Neural cell (in vitro differentiated cells): ENCODE measurements at regions not wholly inside any gene's neighbourhood (a gene's known extent, or its start where the extent isn't known, plus 50 kb on each side); places are given as distances from the start of the nearest gene placed in this dataset.

ENCODE experiments used
- H2AFZ ChIP-seq: fragments of 200-600, 300-800 bp; sonication (generic), shearing (Covaris generic); 2 replicates; pipeline ENCODE4 v1.6.0; 2014; ENCODE audit warnings: low read depth, mild to moderate bottlenecking, antibody characterized with exemption, low read length, moderate library complexity
- H3F3A ChIP-seq: fragments of 200-600 bp; shearing (Covaris generic); 2 replicates; pipeline ENCODE4 v1.6.1; 2016; ENCODE audit warnings: mild to moderate bottlenecking, moderate library complexity, mixed read lengths, antibody characterized with exemption, low read length; ENCODE audit not compliant: insufficient read depth, poor library complexity, severe bottlenecking
- H3K27ac ChIP-seq: fragments of 200-600, 300-800 bp; sonication (generic), shearing (Covaris generic); 2 replicates; pipeline ENCODE4 v1.5.1; 2014; ENCODE audit warnings: mild to moderate bottlenecking, low read length, moderate library complexity
- H3K27me3 ChIP-seq: fragments of 300-800, 200-600 bp; sonication (generic), shearing (Covaris generic); 2 replicates; pipeline ENCODE4 v1.6.0; 2014; ENCODE audit warnings: mild to moderate bottlenecking, low read depth, low read length, moderate library complexity; ENCODE audit not compliant: insufficient read depth
- H3K36me3 ChIP-seq: fragments of 300-800, 200-600 bp; sonication (generic), shearing (Covaris generic); 2 replicates; pipeline ENCODE4 v1.5.1; 2014; ENCODE audit warnings: mild to moderate bottlenecking, antibody characterized with exemption, low read length, moderate library complexity; ENCODE audit not compliant: insufficient read depth
- H3K4me2 ChIP-seq: fragments of 300-800, 200-600 bp; sonication (generic), shearing (Covaris generic); 2 replicates; pipeline ENCODE4 v1.6.0; 2014; ENCODE audit warnings: mild to moderate bottlenecking, low read length
- H3K4me3 ChIP-seq: fragments of 300-800, 200-600 bp; sonication (generic), shearing (Covaris generic); 2 replicates; pipeline ENCODE4 v1.5.1; 2014; ENCODE audit warnings: mild to moderate bottlenecking, low read length, moderate library complexity
- H3K79me2 ChIP-seq: fragments of 200-600 bp; shearing (Covaris generic); replicated peaks from 2 replicates; pipeline ENCODE4 v1.6.0; 2014; ENCODE audit warnings: mild to moderate bottlenecking, low read length, moderate library complexity; ENCODE audit not compliant: insufficient read depth
- H3K9ac ChIP-seq: fragments of 300-800, 200-600 bp; sonication (generic), shearing (Covaris generic); 2 replicates; pipeline ENCODE4 v1.6.1; 2016; ENCODE audit warnings: mild to moderate bottlenecking, low read length, mixed read lengths
- H3K9me2 ChIP-seq: fragments of 200-600 bp; shearing (Covaris generic); 2 replicates; pipeline ENCODE4 v1.6.1; 2016; ENCODE audit warnings: mild to moderate bottlenecking, low read length, mixed read lengths; ENCODE audit not compliant: insufficient read depth
- H3K9me3 ChIP-seq: fragments of 200-600, 300-800 bp; sonication (generic), shearing (Covaris generic); 2 replicates; pipeline ENCODE4 v1.6.1; 2016; ENCODE audit warnings: mild to moderate bottlenecking, mixed run types, low read length, moderate library complexity, mixed read lengths
- H4K20me1 ChIP-seq: fragments of 200-600 bp; shearing (Covaris generic); 2 replicates; pipeline ENCODE4 v1.6.1; 2016; ENCODE audit warnings: mild to moderate bottlenecking, mixed run types; ENCODE audit not compliant: insufficient read depth
- EP300 ChIP-seq: fragments of 450-650 bp; conservative IDR thresholded peaks from 2 replicates; pipeline ENCODE4 v1.6.1; 2014; ENCODE audit warnings: antibody characterized with exemption, mild to moderate bottlenecking, moderate library complexity; ENCODE audit not compliant: poor library complexity, severe bottlenecking
- EZH2 ChIP-seq: fragments of 200-600, 300-800 bp; shearing (Covaris generic), sonication (generic); IDR thresholded peaks from 2 replicates; pipeline ENCODE4 v1.6.1; 2014; ENCODE audit warnings: antibody characterized with exemption, low read length, borderline replicate concordance, mild to moderate bottlenecking; ENCODE audit not compliant: insufficient read depth, poor library complexity, severe bottlenecking
- MXI1 ChIP-seq: fragments of 450-650 bp; conservative IDR thresholded peaks from 2 replicates; pipeline ENCODE4 v1.6.1; 2014; ENCODE audit warnings: antibody characterized with exemption, mild to moderate bottlenecking; ENCODE audit not compliant: poor library complexity, severe bottlenecking
- POLR2AphosphoS5 ChIP-seq: IDR thresholded peaks from 2 replicates; pipeline ENCODE4 v1.6.1; 2012
- RAD21 ChIP-seq: fragments of 450-650 bp; conservative IDR thresholded peaks from 2 replicates; pipeline ENCODE4 v1.6.1; 2014; ENCODE audit warnings: antibody characterized with exemption, mild to moderate bottlenecking, moderate library complexity
- REST ChIP-seq: IDR thresholded peaks from 2 replicates; pipeline ENCODE4 v1.6.1; 2012; ENCODE audit warnings: borderline replicate concordance
- SMC3 ChIP-seq: fragments of 450-650 bp; conservative IDR thresholded peaks from 2 replicates; pipeline ENCODE4 v1.6.1; 2014; ENCODE audit warnings: antibody characterized with exemption, mild to moderate bottlenecking, moderate library complexity; ENCODE audit not compliant: poor library complexity
- TAF1 ChIP-seq: IDR thresholded peaks from 2 replicates; pipeline ENCODE4 v1.6.1; 2012; ENCODE audit warnings: low read depth
- TF ChIP-seq, protein P1 (sequence below): fragments of 450-650 bp; IDR thresholded peaks from 2 replicates; pipeline ENCODE4 v1.5.1; 2014; ENCODE audit warnings: antibody characterized with exemption, mild to moderate bottlenecking, moderate library complexity; ENCODE audit not compliant: poor library complexity, severe bottlenecking

GRCh38 chr13:80039000-80039399 lies 301.9 kb downstream of the SPRY2 start:
- H3K27ac ChIP-seq: no peak overlapping the region
- no peaks in the 10 kb centered on the region for H3K27me3 ChIP-seq
- H3F3A ChIP-seq: no peaks in the 10 kb centered on the region
- no peaks in the 10 kb centered on the region for H4K20me1 ChIP-seq
- no peaks in the 10 kb centered on the region for H3K9me2 ChIP-seq
- H2AFZ ChIP-seq: no peak overlapping the region
- no peaks in the 10 kb centered on the region for H3K9me3 ChIP-seq
- no peaks in the 10 kb centered on the region for H3K79me2 ChIP-seq
- no peak overlapping the region for H3K4me3 ChIP-seq
- no peak overlapping the region for H3K4me2 ChIP-seq
- TF ChIP-seq TAF1 (no peak), EZH2 (no peak), EP300 (no peak), REST (no peak), RAD21 (no peak), SMC3 (no peak), POLR2AphosphoS5 (no peak), MXI1 (no peak)
- TF ChIP-seq, protein P1, sequence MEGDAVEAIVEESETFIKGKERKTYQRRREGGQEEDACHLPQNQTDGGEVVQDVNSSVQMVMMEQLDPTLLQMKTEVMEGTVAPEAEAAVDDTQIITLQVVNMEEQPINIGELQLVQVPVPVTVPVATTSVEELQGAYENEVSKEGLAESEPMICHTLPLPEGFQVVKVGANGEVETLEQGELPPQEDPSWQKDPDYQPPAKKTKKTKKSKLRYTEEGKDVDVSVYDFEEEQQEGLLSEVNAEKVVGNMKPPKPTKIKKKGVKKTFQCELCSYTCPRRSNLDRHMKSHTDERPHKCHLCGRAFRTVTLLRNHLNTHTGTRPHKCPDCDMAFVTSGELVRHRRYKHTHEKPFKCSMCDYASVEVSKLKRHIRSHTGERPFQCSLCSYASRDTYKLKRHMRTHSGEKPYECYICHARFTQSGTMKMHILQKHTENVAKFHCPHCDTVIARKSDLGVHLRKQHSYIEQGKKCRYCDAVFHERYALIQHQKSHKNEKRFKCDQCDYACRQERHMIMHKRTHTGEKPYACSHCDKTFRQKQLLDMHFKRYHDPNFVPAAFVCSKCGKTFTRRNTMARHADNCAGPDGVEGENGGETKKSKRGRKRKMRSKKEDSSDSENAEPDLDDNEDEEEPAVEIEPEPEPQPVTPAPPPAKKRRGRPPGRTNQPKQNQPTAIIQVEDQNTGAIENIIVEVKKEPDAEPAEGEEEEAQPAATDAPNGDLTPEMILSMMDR: no peak
- no peaks in the 10 kb centered on the region for H3K36me3 ChIP-seq
- H3K9ac ChIP-seq: no peak overlapping the region

DNA sequence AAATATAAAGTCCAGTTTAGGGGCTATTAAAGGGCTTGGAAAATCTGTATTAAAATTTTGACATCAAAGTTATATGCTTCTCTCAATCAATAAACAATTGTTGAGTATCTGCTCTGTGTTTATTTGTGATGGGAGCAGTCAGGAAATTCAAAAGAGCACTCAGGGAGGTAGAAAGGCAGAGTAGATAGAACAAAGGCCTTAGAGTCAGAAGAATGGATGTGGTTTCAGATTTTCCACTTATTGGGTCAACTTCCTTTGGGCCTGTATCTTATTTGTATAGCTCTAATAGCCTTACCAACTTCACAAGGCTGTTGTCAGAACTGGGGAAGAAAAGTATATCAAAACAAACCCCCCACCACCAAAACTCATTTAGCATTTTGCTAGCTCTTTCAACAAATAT lies 302.6 kb downstream of the SPRY2 start:
- H3K9me3 ChIP-seq: no peaks in the 10 kb centered on the region
- no peaks in the 10 kb centered on the region for H3F3A ChIP-seq
- no peaks in the 10 kb centered on the region for H3K9me2 ChIP-seq
- TF ChIP-seq, protein P1: no peak
- TF ChIP-seq MXI1 (no peak), POLR2AphosphoS5 (no peak), REST (no peak), EP300 (no peak), EZH2 (no peak), SMC3 (no peak), TAF1 (no peak), RAD21 (no peak)
- H4K20me1 ChIP-seq: no peaks in the 10 kb centered on the region
- H3K4me2 ChIP-seq: no peak overlapping the region
- H3K9ac ChIP-seq: no peak overlapping the region
- no peak overlapping the region for H3K4me3 ChIP-seq
- H3K79me2 ChIP-seq: no peaks in the 10 kb centered on the region
- H2AFZ ChIP-seq: no peak overlapping the region
- H3K27me3 ChIP-seq: no peaks in the 10 kb centered on the region
- no peaks in the 10 kb centered on the region for H3K36me3 ChIP-seq
- no peak overlapping the region for H3K27ac ChIP-seq
